Smooth muscle cell of the brain vasculature (primary cell): ENCODE measurements at regions not wholly inside any gene's neighbourhood (a gene's known extent, or its start where the extent isn't known, plus 50 kb on each side); places are given as distances from the start of the nearest gene placed in this dataset.

ENCODE experiments used
- DNase-seq: peaks from one replicate; pipeline ENCODE4 v3.0.0-alpha.2; 2012; ENCODE audit warnings: low read depth, low spot score

DNA sequence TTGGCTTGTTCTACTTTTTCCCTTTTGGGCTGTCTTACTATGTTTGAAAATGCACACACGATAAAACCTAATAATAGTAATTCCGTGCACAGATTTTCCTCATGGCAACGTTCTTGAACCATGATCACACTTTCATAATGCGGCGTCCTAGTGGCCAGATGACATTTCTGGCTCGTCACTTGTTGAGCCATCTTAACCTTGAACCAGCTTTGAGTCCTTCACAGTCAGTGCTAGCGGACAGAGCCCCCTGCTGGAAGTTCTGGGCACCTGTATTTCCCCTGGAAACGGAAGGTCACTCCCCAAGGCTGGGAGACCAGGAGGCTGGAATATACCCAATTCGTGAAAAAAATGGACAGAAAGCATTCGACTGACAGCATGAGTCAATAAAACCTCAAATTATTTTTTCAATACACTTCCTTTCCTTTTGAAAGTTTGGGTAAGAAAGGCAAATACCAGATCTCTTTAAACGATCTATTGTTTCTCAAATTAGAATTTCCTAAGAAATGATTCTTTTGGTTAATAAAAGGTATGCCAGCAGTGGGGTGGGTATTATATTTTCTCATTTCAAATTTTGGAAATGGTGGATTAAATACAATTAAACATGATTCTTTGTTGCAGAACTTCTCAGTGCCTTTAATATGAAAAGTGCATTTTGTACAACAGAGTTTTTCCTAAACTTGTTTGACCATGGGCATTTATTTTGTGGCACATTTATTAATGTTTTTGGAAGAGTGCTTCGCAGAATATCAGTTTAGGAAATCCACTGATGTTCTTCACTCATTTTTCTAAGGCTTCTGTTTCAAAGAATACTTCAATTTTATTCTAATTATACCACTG is 542.3 kb downstream of the QKI start:
- no peak for DNase-seq

- no peak for DNase-seq
Measured at GRCh38 chr6:163955756-163956155, 541.2 kb downstream of the QKI start.

- DNase-seq, result no peak
Measured at GRCh38 chr6:163955096-163955495, 540.6 kb downstream of the QKI start.

DNA sequence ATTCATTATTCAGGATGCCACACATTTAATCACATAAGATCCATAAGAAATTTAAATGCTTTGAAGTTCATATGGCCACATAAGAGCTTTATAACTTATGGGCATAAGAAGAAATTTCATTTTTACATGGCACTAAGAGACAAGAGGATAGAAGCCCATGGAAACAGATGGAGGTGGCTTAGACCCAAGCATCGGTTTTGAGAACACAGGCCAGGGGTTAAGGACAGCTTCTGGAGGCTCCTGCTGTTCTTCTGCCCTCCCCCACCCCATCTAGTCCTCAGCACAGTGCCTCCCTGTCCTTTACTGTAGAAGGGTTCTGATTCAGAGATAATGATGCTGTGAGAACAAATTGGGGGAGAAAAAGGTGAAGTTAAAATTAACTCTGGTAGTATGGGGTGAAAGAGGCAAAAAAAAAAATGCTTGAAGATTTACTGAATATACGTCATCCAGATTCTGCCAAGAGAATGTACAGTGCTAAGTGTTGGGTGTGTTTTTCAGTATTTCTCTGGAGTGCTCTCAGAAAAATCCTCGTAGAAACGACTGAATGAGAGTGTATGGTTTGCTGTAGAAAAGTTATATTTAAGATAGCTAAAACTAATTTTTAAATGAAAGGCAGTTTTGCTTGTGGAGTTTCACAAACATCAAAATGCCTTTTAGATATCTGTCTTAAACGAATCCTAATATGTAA is 539.7 kb downstream of the QKI start:
- no peak for DNase-seq

DNA sequence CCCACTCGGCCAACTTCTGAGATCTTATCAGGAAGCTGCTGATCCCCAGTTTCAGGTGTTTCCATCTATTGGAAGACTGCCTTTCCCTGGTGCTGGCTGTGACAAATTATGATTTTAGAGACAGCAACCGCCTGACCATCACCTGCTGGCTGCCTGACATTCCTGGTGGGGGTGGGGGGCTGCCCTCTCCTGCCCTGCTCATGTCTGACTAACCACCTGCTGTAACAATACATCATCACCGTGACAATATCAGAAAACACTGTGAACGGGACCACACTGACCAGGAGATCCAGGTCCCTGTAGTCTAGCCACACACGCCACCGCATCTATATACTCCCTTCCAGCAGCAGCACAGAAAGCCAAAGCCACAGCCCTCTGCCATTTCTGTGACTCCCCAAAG is 537.5 kb downstream of the QKI start:
- no peak for DNase-seq

DNA sequence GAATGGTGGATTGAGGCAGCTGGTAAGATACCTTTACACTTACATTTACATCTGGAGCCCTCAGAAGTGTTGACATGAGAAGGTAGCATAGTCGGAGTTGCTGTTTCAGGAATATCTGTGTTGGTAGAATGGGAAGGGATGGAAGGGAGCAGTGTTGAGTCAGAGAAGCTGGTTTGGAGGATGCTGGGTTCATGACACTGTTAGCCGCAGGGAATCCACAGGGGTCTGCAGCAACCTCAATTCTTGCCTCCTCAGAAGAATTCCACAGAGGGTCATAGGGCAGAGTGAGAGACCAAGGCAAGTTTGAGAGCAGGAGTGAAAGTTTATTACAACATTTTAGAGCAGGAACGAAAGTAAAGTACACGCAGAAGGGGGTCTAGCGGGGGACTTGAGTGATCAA is 536.8 kb downstream of the QKI start:
- peak; percentile 52 for DNase-seq

- DNase-seq, result no peak
Measured at GRCh38 chr6:163950159-163950558, 535.6 kb downstream of the QKI start.

DNA sequence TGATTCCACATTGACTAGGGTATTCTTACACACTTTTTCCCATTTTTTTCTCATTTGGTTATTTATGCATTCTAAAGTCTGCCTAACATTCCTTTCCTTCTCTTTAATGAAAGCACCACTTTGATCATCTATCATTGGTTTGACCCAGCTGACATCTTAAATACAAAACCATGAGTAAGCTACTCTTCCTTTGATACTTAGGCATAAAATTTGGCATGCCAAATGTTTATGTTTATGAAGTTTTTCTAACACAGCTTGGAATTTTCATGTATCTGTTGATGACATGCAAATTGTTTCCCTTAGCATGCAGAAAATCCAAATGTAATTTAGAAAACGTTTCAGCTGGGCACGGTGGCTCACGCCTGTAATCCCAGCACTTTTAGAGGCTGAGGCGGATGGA is 534.9 kb downstream of the QKI start:
- no peak for DNase-seq

DNA sequence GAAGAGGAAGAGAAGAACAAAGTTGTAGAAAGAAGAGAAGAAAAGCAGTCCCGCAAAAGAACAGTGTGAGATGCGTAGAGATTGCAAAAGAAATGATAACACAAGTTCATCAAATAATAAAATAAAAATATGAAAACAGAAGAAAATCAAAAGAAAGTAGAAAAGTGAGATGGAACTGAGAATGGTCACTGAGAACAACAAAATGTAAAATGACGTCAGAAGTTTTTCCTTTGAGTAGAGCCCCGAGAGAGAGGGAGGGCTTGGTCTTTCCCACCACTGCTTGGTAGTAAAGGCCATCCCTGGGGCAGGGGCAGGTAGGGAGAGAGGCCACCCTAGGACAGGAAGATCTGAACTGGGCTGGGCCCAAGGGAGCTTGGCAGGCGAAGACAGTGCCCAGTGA is 533.7 kb downstream of the QKI start:
- DNase-seq, result no peak

- DNase-seq, result no peak
Measured at GRCh38 chr6:163947276-163947675, 532.8 kb downstream of the QKI start.

GRCh38 chr6:163946437-163946836 is 531.9 kb downstream of the QKI start:
- no peak for DNase-seq

DNA sequence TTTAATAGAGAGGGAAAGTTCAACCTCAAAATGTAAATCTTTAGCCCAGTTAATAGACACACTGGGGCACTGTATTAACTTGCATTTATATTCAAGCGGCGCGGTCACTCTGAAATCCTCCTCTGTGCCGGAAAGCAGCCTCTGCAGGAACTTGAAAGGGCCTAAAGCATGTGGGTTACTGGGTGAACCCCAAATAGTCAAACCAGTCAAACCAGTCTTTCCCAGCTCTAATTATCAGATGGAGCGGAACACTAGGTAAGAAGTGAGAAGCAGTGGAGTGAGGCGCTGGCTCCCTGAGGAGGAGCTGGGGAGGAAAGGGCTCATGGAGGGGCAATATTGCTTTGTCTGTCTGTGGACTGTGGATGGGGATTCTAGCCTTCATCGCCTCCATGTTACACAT is 531.3 kb downstream of the QKI start:
- no peak for DNase-seq

- no peak for DNase-seq
Measured at GRCh38 chr6:163944897-163945296, 530.4 kb downstream of the QKI start.

- no peak for DNase-seq
Measured at GRCh38 chr6:163943607-163944385, 529.3 kb downstream of the QKI start.

GRCh38 chr6:163942790-163943189 is 528.3 kb downstream of the QKI start:
- no peak for DNase-seq

GRCh38 chr6:163941624-163941976 is 527.1 kb downstream of the QKI start:
- DNase-seq, result no peak

- DNase-seq, result no peak
Measured at GRCh38 chr6:163940705-163941623, 526.4 kb downstream of the QKI start.

DNA sequence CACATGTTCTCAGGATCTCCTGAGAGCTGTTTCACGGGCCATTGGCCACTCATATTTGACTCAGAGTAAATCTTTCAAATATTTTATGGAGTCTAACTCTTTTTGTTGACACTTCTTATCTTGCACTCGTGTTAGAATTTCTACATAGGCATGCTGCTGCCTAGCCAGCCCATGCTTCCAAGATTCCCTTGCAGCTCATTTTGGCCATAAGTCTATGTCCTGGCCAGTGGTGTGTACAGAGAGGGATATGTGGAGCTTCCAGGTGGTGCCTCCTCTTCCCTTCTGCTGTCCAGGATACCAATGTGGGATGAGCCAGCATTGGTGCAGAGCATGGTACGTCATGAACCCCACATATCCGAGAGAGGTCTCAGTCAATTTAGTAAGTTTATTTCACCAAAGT is 522.6 kb downstream of the QKI start:
- DNase-seq, result no peak

DNA sequence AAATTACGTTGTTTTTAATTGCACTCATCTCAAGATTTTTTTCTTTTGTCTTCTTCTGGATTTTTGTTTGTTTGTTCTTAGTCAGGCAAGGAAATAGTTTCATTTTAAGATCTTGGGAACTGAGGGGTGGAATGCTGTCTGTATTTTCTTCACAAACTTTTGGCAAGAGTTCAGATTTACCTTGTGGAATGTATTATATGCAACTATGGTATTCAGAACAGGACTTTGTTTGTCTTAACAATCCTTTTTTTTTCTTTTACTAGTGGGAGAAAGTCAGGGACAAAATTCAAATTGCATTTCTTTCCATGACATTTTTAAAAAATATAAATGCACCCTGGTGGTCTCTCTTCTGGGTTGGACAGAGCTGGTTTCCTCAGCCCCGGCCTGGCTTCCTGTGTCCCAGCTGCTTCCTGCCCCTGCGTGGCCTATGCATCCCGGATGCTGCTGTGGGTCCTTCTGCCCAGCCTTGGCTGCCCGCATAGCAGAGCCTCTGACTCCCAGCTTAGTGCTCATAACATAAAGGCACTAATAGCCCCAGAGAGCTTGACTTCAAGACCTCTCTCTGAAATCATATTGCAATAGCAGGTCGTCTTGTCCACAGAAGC is 520.7 kb downstream of the QKI start:
- no peak for DNase-seq

DNA sequence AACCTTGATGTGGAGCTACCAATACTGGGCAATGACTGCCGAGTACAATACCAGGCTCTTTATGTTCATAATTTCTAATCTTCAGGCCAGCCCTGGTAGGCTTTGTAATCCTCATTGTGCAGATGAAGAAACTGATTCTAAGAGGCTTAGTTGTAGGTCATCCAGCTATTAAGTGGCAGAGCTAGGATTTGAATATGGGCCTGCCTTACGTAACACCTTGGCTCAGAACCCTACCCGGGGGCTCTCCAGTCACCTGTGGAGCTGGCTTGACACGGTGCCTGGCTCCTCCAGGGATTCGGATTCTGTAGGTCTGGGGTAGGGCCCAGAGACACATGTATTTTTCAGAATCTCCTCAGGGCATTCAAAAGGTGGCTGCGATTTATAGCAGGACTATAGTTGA is 515.5 kb downstream of the QKI start:
- no peak for DNase-seq

DNA sequence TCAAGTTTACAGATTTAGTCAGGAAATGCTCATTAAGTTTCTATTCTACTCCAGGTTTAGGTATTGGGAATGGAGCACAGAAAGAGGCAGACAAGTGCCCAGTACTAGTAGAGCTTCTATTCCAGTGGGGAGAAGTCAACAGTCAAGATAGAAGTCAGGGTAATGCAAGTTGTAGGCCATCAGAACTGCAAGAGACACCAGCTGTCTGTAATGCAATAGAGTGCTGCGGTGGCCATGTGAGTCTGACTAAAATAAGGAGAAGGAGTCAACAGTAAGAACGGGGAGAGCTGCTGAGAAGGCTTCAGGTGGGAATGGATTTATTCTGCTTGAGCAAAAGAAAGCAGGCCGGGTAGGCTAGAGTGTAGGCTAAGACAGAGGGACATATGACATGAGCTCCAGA is 515.0 kb downstream of the QKI start:
- no peak for DNase-seq
